ENCODE measurements at regions not wholly inside any gene's neighbourhood (a gene's known extent, or its start where the extent isn't known, plus 50 kb on each side); places are given as distances from the start of the nearest gene placed in this dataset.

- no peak overlapping the region for H3K27ac ChIP-seq
- WGBS (ENCODE audit: missing lambda C conversion rate): 18% methylated on average over 21 of the region's 21 CpGs
- TF ChIP-seq ZSCAN20 (CRISPR knock-in tag; IDR thresholded peaks at IDR 0.05) (no peak), POLR2AphosphoS2 (conservative IDR thresholded peaks at IDR 0.05; ENCODE audit: low read length) (no peak), SMC3 (IDR thresholded peaks at IDR 0.05) (no peak), RCOR1 (IDR thresholded peaks at IDR 0.05; ENCODE audit: low read depth, low read length) (no peak), JUN (IDR thresholded peaks at IDR 0.05) (no peak), CHD4 (IDR thresholded peaks at IDR 0.05; ENCODE audit: borderline replicate concordance) (no peak), NPAS2 (CRISPR knock-in tag; IDR thresholded peaks at IDR 0.05; ENCODE audit: borderline replicate concordance) (no peak), MYC (IDR thresholded peaks at IDR 0.05; ENCODE audit: borderline replicate concordance, low read length) (no peak), PBX3 (IDR thresholded peaks at IDR 0.05) (no peak), BHLHE40 (IDR thresholded peaks at IDR 0.05; ENCODE audit: low read depth, low read length) (no peak), ZFP36 (IDR thresholded peaks at IDR 0.05; ENCODE audit: borderline replicate concordance, partially characterized antibody) (no peak), HOXA7 (CRISPR knock-in tag; IDR thresholded peaks at IDR 0.05) (no peak), FOSB (CRISPR knock-in tag; IDR thresholded peaks at IDR 0.05) (no peak), ELK1 (IDR thresholded peaks at IDR 0.05; ENCODE audit: low read depth, low read length) (no peak), NFE2L2 (conservative IDR thresholded peaks at IDR 0.05; ENCODE audit: low read length) (no peak)
- TF ChIP-seq, protein P1, sequence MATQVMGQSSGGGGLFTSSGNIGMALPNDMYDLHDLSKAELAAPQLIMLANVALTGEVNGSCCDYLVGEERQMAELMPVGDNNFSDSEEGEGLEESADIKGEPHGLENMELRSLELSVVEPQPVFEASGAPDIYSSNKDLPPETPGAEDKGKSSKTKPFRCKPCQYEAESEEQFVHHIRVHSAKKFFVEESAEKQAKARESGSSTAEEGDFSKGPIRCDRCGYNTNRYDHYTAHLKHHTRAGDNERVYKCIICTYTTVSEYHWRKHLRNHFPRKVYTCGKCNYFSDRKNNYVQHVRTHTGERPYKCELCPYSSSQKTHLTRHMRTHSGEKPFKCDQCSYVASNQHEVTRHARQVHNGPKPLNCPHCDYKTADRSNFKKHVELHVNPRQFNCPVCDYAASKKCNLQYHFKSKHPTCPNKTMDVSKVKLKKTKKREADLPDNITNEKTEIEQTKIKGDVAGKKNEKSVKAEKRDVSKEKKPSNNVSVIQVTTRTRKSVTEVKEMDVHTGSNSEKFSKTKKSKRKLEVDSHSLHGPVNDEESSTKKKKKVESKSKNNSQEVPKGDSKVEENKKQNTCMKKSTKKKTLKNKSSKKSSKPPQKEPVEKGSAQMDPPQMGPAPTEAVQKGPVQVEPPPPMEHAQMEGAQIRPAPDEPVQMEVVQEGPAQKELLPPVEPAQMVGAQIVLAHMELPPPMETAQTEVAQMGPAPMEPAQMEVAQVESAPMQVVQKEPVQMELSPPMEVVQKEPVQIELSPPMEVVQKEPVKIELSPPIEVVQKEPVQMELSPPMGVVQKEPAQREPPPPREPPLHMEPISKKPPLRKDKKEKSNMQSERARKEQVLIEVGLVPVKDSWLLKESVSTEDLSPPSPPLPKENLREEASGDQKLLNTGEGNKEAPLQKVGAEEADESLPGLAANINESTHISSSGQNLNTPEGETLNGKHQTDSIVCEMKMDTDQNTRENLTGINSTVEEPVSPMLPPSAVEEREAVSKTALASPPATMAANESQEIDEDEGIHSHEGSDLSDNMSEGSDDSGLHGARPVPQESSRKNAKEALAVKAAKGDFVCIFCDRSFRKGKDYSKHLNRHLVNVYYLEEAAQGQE (IDR thresholded peaks at IDR 0.05): no peak
- ATAC-seq: no peak
- peaks cover 17% of the 10 kb centered on the region; the same call in 2 of the 3 replicates for H3K9me3 ChIP-seq
- no peak for FAIRE-seq
- no peaks in the 10 kb centered on the region for H3K4me1 ChIP-seq
- H3K4me2 ChIP-seq: no peak overlapping the region
- H3K4me3 ChIP-seq: no peak overlapping the region
- CTCF ChIA-PET: no interaction called here
- no peak for DNase-seq (ENCODE audit: low read depth in 1 of 2, low spot score in 1 of 2)
- POLR2A ChIA-PET: no interaction called here
Measured at GRCh38 chr12:34597548-34598351, 575.5 kb downstream of the ALG10 start.

DNA sequence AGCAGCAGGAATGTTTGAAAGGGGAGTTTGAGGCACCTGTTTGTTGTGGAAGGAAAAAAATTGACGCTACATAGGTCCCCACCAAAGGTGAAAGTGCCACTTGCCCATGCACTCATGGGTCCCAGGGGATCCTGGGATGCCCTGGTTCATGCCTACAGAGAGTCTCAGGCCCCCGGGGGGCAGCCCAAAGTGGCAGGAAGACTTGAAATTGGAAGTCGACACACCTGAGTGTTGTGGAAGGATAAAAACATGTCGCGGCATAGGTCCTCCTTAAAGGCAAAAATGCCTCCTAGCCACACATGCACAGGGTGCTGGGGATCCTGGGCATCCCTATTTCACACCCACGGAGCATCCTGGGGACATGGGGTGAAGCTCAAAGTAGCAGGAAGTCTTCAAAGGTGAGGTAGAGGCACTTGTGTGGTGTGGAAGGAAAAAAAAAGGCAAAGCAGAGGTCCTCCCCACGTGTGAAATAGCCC lies 576.1 kb downstream of the ALG10 start:
- no peak for FAIRE-seq
- H3K27ac ChIP-seq: no peak overlapping the region
- no peaks in the 10 kb centered on the region for H3K4me1 ChIP-seq
- no peak for ATAC-seq
- H3K9me3 ChIP-seq: peaks cover 17% of the 10 kb centered on the region; the same call in 1 of the 3 replicates
- no peak overlapping the region for H3K4me3 ChIP-seq
- no peak for DNase-seq (ENCODE audit: low read depth in 1 of 2, low spot score in 1 of 2)
- H3K4me2 ChIP-seq: no peak overlapping the region
- POLR2A ChIA-PET: no interaction called here
- WGBS (ENCODE audit: missing lambda C conversion rate): 4% methylated on average over 7 of the region's 7 CpGs
- CTCF ChIA-PET: no interaction called here
- TF ChIP-seq RNF2 (IDR thresholded peaks at IDR 0.05; ENCODE audit: borderline replicate concordance, low read depth) (no peak), CTCF (IDR thresholded peaks at IDR 0.05) (no peak), FOSL2 (IDR thresholded peaks at IDR 0.05) (no peak), FOSL2 (CRISPR knock-in tag; IDR thresholded peaks at IDR 0.05) (no peak), ZNF302 (CRISPR knock-in tag; IDR thresholded peaks at IDR 0.05) (no peak), EHF (CRISPR knock-in tag; IDR thresholded peaks at IDR 0.05) (no peak), ATOH8 (CRISPR knock-in tag; IDR thresholded peaks at IDR 0.05; ENCODE audit: low read depth) (no peak), ESRRA (IDR thresholded peaks at IDR 0.05; ENCODE audit: borderline replicate concordance, low read length) (no peak), CBX8 (IDR thresholded peaks at IDR 0.05) (no peak), EP300 (IDR thresholded peaks at IDR 0.05) (no peak), PBX3 (IDR thresholded peaks at IDR 0.05) (no peak), HOXB5 (CRISPR knock-in tag; IDR thresholded peaks at IDR 0.05) (no peak), ZSCAN20 (CRISPR knock-in tag; IDR thresholded peaks at IDR 0.05) (no peak)
- TF ChIP-seq, protein P2, sequence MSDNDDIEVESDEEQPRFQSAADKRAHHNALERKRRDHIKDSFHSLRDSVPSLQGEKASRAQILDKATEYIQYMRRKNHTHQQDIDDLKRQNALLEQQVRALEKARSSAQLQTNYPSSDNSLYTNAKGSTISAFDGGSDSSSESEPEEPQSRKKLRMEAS (IDR thresholded peaks at IDR 0.05): no peak
